AG04449 (cell line): ENCODE measurements at regions not wholly inside any gene's neighbourhood (a gene's known extent, or its start where the extent isn't known, plus 50 kb on each side); places are given as distances from the start of the nearest gene placed in this dataset.

Experiments
- CTCF ChIA-PET: fragments of 350-600 bp; formaldehyde crosslinking; extraction: SDS; loops from one replicate; lab custom pipeline; 2021; ENCODE audit warnings: antibody characterized with exemption; lab: Yijun Ruan, JAX
- POLR2A ChIA-PET: fragments of 400-600, 350-600 bp; formaldehyde crosslinking; extraction: SDS; loops from one replicate; lab custom pipeline; 2020; ENCODE audit warnings: antibody characterized with exemption, inconsistent platforms; lab: Yijun Ruan, JAX
- DNase-seq: peaks from one replicate; pipeline ENCODE4 v3.0.0-alpha.2; 2010; ENCODE audit warnings: low read depth, low spot score
- H3K4me3 ChIP-seq: 2 replicates; pipeline ENCODE4 v1.5.1; 2011; ENCODE audit warnings: low read depth, mild to moderate bottlenecking, control low read depth, low read length
- CTCF ChIP-seq: IDR thresholded peaks from one replicate; pipeline ENCODE4 v1.5.1; 2011; ENCODE audit warnings: mild to moderate bottlenecking, moderate library complexity, low read length, control low read depth, inconsistent platforms; ENCODE audit not compliant: insufficient read depth; ENCODE audit errors: missing control alignments

GRCh38 chrX:44082829-44083228 lies 109.6 kb upstream of the NDP start:
- CTCF ChIA-PET = no interaction called here
- POLR2A ChIA-PET = no interaction called here
- DNase-seq = no peak
- no peak overlapping the region for H3K4me3 ChIP-seq
- TF ChIP-seq CTCF = no peak

- POLR2A ChIA-PET = no interaction called here
- DNase-seq = no peak
- no peak overlapping the region for H3K4me3 ChIP-seq
- CTCF ChIA-PET = no interaction called here
- TF ChIP-seq CTCF = no peak
Observed at GRCh38 chrX:44080083-44080482, 106.9 kb upstream of the NDP start.

GRCh38 chrX:44072631-44073030 lies 99.4 kb upstream of the NDP start:
- no peak for DNase-seq
- H3K4me3 ChIP-seq = no peak overlapping the region
- ChIA-PET POLR2A (no interaction called here), CTCF (no interaction called here)
- TF ChIP-seq CTCF = no peak

- no peak overlapping the region for H3K4me3 ChIP-seq
- DNase-seq = no peak
- POLR2A ChIA-PET = no interaction called here
- TF ChIP-seq CTCF = no peak
- CTCF ChIA-PET = interaction anchor here (1.4 kb wide), 1 partner anchor 46 kb away, joined by 3 read pairs; no protein-coding TSS in a partner anchor
Observed at GRCh38 chrX:44071847-44072551, 98.8 kb upstream of the NDP start.

GRCh38 chrX:44071070-44071645 lies 98.0 kb upstream of the NDP start:
- TF ChIP-seq CTCF = no peak
- ChIA-PET POLR2A (no interaction called here), CTCF (interaction anchor here (1.4 kb wide), 1 partner anchor 46 kb away, joined by 3 read pairs; no protein-coding TSS in a partner anchor)
- no peak for DNase-seq
- H3K4me3 ChIP-seq = no peak overlapping the region

- DNase-seq = no peak
- ChIA-PET POLR2A (no interaction called here), CTCF (interaction anchor here (1.1 kb wide), 1 partner anchor 110 kb away, joined by 3 read pairs; no protein-coding TSS in a partner anchor)
- no peak overlapping the region for H3K4me3 ChIP-seq
- no peak for TF ChIP-seq CTCF
Observed at GRCh38 chrX:44068043-44068442, 94.9 kb upstream of the NDP start.
